NCI-H526 (cell line): ENCODE measurements at regions not wholly inside any gene's neighbourhood (a gene's known extent, or its start where the extent isn't known, plus 50 kb on each side); places are given as distances from the start of the nearest gene placed in this dataset.
"Not testable (repeated sequence)": the region's sequence is repeated elsewhere in the genome, so short reads cannot be mapped to it uniquely, and the experiment has no call there.

Experiments used
- DNase-seq, 2 experiments: peaks; one replicate each; lab custom pipeline; 2025; lab: John Stamatoyannopoulos, UW

DNA sequence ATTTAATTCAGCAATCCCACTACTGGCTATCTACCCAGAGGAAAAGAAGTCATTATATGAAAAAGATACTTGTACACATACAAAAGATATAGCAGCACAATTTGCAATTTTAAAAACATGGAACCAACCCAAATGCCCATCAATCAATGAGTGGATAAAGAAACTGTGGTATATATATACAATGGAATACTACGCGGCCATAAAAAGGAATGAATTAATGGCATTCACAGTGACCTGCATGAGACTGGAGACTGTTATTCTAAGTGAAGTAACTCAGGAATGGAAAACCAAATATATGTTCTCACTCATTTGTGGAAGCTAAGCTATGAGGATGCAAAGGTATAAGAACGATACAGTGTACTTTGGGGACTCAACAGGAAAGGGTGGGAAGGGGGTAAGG, 102.8 kb upstream of the KCNMA1 start:
- DNase-seq = not testable (repeated sequence)

DNA sequence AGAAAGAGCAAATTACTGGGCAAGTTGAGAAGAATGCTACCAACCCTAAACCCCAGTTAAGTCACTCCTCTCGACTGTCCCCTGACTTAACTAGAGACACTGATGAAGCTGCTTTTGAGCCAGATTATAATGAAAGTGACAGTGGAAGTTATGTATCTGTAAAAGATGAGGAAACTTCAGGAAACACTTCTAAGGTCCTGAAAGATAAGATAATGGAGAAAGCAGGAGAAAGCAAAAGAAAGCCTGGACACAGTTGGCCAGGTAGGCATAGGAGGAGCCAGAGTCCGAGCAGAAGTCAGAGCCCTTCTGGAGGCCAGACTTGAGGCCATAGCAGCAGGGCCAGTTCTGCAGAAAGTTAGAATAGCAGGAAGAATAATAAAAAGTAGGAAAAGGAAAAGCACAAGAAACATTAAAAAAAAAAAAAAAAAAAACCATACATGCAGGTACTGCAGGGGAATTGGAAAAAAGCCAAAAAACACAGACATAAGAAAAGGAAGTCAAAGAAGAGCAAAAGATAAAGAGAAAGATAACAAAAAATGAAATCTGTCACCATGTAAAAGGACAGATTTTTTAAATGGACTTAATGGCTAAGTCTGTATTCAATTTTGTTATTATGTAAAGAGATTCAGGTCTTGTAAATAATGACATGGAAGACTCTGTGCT, 101.0 kb upstream of the KCNMA1 start:
- no peak for DNase-seq

DNA sequence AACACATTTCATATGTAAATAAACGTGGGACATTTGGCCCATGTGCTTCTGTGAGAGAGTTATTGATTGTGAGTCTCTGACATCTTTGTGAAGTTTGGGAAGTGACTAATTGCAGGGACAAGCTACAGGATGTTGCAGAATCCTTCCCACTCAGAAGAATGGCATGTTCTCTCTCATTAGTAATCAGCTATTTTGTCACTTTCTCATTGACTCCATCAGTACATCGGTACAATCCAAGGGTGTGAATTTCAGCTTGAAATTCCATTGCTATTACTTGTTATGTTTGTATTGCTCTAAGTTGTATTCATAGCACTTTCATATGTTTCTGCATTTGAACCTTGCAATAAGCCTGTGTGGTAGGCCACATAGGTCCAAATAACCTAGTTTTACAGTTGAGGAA, 100.0 kb upstream of the KCNMA1 start:
- DNase-seq = no peak

DNA sequence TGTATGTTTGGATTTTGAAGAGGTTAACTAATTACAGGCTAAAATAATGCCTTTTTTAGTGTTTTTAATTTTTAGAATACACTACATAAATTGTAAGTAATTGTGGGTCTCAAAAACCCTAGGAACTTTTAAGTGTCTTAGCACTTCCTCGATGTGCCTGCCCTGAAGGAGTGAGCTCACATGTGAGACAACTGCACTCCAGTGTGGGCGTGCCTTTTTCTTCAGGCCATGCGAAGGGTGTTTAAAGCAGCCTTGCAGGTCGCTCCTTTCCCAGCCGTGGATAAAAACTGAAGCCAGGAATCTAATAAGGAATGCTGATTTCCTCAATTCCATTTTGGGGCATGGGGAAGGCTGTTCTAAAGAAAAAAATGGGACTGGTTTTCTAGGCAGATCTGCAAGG, 97.5 kb upstream of the KCNMA1 start:
- DNase-seq = not testable (repeated sequence)

DNA sequence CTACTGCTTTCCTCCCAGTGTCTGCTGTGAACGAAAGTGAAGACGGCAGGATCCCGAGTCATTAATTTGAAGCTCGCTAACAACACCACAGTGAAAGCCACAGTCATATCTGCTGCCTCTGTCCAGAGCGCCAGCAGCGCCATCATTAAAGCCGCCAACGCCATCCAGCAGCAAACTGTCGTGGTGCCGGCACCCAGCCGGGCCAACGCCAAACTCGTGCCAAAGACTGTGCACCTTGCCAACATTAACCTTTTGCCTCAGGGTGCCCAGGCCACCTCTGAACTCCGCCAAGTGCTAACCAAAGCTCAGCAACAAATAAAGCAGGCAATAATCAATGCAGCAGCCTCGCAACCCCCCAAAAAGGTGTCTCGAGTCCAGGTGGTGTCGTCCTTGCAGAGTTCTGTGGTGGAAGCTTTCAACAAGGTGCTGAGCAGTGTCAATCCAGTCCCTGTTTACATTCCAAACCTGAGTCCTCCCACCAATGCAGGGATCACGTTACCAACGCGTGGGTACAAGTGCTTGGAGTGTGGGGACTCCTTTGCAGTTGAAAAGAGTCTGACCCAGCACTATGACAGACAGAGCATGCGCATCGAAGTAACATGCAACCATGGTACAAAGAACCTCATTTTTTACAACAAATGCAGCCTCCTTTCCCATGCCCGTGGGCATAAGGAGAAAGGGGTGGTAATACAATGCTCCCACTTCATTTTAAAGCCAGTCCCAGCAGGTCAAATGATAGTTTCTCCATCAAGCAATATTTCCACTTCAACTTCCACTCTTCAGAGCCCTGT, 94.8 kb upstream of the KCNMA1 start:
- DNase-seq = no peak

DNA sequence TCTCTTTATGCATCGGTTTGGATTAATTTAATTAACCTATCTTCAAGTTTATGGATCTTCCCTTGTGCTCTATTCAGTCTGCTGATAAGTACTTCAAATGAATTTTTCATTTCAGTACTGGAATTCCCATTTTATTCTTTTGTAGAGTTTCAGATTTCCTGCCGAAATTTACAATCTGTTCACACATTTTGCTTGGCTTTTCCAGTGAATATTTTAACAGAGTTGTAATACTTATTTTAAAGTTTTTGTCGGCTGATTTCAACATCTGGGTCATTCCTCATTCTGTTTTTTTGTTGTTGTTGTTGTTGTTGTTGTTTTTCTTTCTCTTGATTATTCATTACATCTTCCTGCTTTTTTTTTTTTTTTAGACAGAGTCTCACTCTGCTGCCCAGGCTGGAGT, 89.9 kb upstream of the KCNMA1 start:
- DNase-seq = no peak

DNA sequence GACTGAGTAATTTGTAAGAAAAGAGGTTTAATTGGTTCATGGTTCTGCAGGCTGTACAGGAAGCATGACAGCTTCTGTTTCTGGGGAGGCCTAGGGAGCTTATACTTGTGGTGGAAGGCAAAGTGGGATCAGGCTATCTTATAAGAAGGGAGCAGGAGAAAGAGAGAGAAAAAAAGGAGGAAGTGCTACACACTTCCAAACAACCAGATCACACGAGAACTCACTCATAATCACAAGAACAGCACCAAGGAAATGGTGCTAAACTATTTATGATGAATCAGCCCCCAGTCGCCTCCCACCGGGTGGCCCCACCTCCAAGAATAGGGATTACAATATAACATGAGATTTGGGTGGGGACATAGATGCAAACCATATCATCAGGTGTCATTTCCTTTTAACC, 89.1 kb upstream of the KCNMA1 start:
- no peak for DNase-seq

DNA sequence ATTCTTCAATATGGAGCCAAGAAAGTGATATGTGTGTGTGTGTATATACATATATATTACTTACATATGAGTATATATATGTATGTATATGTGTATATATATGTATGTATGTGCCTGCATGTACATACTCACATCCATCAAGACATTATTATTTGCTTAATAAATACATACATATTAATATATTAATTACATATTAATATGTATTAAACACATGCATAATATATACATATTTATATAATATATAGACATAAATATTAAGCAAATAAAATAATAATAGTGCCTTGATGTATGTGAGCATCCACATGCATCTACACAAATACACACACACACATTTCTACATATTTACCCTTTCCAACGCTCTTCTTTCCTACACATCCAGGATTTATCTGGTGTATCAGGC, 88.7 kb upstream of the KCNMA1 start:
- DNase-seq = no peak

DNA sequence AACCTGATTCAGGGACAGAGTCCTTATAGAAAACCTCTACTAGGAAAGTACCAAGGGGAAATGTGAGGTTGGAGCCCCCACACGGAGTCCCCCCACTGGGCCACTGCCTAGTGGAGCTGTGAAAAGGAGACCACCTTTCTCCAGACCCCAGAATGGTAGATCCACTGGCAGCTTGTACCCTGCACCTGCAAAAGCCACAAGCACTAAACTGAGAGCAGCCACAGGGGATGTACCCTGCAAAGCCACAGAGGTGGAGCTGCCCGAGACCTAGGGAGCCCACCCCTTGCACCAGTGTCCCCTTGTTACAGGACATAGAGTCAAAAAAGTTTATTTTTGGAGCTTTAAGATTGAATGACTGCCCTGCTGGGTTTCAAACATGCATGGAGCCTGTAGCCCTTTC, 87.2 kb upstream of the KCNMA1 start:
- no peak for DNase-seq

DNA sequence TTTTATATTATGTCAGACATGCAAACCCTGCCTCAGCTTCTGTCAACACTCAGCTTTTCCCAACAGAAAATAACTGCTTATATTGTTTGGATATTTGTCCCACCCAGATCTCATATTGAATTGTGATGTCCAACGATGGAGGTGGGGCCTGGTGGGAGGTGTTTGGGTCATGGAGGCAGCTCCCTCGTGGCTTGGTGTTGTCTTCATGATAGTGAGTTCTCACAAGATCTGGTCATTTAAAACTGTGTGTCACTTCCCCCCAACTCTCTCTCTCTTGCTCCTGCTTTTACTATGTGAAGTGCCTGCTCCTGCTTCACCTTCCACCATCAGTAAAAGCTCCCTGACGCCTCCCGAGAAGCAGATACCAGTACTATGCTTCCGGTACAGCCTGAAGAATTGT, 85.8 kb upstream of the KCNMA1 start:
- DNase-seq = no peak

DNA sequence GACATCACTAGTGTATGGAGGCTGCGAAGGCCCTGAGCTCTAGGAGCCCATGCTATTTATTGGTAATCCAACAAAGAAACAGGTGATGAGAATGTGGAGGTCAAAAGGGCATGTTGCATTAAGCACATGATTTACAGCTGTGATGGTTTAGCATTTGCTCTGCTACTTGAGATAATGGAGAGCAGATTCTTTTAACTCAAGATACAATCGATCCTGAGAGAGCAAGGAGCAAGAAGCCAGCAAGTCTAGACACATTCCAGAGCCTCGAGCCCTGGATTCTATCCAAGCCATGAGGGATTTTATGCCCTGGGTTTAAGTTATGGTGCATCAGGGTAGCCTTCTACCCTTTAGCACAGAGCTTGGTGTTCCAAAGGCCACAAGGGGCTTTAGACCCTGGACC, 85.3 kb upstream of the KCNMA1 start:
- DNase-seq = not testable (repeated sequence)

DNA sequence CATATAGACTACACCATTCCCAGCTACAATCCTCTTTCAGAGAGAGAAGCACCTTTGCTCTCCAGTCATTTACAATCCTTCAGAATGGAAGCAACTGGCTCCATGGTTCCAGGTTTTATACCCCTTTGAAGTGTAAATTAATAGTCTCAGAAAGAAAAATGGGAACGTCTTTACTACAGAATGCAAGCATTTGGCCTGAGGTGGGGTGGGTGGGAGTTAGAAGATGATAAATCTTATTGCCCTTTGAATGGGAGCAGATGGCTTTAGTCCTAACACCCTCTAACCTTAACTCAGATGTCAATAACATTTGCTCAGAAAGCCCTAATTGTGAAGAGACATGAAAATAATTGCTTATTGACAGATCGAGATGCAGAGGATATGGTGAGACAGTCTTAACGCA, 84.2 kb upstream of the KCNMA1 start:
- DNase-seq = no peak

DNA sequence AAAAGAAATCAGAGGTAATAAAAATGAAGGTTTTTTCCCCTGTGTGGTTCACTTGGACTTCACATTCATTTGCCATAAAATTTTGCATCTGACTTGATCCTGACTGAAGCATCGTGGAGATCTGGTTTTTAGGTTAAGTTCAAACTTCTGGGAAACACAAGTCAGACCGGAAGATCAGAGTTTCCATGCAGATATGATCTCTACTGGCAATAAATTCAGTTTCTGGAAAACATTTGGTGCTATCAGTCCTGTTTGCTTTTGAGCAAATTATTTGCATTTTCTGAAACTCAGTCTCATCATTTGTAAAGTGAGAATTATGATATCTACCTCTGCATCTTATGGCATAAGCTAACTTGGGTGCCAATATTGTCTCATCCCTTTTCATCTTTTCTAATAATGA, 81.3 kb upstream of the KCNMA1 start:
- DNase-seq = peak in 1 of 2 experiments; percentile 24

DNA sequence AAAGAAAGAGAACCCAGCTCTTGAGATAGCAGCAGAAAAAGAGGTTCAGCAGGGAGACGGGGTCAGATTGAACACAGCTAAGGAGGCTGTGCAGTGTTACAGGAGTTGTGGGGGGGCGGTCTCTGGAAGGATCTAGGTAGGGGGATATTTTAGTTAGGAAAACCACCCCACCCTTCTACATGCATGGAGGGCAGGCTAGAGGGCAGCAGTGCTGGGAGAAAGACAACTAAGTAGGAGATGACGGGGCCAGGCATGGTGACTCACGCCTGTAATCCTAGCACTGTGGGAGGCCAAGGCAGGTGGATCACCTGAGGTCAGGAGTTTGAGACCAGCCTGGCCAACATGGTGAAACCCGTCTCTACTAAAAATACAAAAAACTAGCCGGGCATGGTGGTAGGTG, 80.7 kb upstream of the KCNMA1 start:
- not testable (repeated sequence) for DNase-seq

DNA sequence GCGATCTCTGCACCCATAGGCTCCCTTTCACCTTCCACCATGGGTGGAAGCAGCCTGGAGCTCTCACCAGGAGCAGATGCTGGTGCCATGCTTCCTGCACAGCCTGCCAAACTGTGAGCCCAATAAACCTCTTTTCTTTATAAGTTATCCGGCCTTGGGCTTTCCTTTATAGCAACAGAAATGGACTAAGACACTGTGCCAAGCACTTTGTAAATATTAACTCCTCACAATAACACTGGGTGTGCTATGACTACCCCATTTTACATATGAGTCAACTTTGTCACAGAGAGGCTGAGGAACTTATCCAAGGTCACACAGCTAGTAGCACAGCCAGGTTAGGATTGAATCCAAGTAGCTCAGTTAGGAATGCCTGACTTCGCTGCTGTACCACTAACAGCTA, 79.7 kb upstream of the KCNMA1 start:
- no peak for DNase-seq

DNA sequence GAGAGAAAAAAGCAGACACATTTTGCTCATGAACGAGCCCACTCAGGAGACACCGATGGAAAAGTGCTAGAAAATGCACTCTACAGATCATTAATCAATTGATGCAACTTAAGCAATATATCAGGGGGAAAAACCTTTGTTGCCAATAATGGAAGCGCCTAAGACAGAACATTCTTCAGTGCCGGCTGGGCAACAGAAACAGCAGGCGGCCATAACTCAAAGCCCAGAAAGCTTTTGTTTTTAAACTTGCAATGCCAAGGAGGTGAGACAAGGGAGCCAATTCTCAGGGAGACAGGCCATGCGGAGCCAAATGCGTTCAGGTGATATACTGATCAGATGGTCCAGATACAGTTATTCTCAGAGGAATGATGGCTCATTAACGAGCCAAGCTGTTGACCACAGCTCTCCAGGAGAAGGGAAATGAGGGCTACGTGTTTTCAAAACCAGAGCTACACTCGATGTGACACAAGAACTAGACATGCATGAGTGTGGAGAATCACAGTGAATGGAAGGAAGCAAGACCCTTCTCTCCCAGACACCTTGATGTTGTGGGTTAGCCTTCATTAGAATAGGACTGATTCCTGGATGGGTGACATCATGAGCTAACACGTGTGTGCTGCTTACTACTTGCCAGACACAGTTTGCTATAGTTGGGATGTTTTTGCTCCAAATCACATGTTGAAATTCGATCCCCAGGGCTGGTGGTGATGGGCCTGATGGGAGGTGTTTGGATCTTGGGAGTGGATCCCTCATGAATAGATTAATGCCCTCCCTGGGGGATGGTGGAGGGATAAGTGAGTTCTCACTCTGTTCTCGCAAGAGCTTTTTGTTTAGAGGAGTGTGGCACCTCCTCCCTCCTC, 79.1 kb upstream of the KCNMA1 start:
- DNase-seq = no peak

DNA sequence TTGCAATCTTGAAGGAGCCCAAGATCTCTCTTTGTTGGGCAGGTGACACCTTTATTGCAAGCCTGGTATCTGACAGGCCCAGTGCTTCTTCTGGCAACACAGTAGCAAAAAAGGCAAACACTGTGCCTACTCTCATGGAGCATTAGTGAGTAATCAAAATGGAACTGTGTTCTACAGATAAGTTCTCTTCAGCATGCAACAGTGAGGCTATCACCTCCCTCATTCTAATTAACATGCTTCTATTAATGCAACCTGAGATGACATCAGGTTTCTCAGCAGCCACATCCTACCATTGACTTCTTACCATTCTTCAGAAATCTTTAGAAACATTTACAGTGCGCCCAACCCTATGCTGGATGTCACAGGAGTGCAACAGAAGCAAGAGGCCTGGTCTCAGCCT, 77.9 kb upstream of the KCNMA1 start:
- DNase-seq = no peak

DNA sequence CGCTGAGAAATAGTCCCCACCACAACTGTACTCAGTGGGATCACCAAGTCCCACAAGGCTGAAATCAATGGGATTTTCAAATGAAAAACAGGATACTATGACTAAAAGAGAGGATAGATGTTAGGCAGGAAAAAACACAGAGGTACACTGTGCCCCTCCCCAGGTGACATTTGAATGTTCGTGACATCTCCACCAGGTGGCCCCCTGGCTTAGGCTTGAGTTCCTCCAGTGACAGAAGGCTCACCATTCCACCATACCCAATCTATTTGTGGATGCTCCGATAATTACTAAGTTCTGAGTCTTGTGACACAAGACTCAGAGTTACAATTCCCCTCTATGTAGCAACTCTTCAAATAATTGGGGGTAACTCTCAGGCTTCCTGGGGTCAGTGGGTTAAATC, 77.5 kb upstream of the KCNMA1 start:
- peak in 1 of 2 experiments; percentile 39 for DNase-seq

DNA sequence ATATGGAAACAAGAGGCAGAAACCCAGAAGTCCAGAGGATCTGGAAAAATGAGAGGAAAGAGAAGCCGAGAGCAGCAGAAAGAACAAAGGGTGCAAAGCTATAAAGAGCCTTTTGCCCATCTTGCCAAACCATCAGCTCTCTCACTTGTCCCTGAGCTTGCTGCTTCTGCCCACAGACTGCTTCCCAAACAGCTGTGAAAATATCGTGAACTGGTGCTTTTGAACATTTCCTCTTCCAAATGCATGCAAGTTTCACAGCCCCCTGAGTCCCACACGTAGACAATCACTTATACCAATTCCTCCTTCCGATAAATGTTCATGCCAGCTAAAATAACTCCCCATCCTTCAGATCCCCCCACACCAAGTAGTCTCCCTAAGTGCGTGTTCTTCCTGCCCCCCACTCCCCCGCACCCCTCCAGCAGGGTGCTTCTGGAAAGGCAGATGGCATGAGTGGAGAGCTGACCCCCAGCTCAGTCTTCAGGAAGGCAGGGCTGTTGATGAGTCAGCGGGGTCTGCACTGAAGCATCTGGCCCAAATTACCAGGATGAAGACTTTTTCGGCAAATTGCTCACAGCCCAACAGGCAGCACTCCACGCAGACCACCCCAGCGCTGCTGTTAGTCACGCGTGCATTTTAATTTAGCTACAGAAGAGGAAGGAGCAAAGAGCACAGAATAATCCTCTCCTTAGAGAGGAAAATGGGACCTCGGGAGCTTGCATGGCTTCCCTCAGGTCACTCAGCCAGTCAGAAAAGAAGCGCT, 76.1 kb upstream of the KCNMA1 start:
- DNase-seq = no peak

DNA sequence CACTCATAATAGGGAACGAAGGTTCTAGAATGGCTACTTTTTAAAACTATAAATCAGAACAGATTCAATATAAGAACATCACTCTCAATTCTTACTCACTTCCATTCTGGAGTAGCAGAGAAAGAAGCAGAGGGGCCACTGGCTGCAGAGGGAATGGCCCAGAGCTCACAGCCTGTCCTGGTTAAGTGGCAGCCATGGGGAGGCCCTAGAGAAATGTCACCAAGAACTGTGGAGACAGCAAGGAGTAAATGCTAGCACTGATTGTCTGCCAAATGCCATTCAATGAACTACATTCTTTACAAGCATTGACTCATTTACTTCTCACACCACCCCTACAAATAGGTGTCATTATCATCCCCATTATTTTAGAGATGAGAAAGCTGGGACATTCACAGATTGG, 74.6 kb upstream of the KCNMA1 start:
- no peak for DNase-seq

DNA sequence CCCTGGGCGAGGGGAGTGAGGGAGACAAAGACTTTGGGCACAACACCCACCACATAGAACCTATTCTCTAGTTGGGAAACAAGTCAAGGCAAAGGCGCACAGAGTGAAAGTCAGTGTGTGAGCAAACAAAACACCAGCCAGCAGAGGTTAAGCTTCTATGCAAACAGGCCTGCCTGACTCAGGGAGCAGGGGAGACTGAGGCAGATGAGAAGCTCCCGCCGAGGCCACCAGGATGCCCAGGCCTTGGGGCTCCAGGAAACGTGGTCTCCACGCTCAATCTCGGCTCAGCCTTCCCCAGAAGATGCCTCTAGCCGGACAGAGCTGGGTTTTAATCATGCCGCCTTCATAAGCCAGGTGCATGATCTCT, 74.1 kb upstream of the KCNMA1 start:
- DNase-seq = no peak
